OCI-LY1 (cell line): ENCODE measurements at regions not wholly inside any gene's neighbourhood (a gene's known extent, or its start where the extent isn't known, plus 50 kb on each side); places are given as distances from the start of the nearest gene placed in this dataset.
"Not testable (repeated sequence)": the region's sequence is repeated elsewhere in the genome, so short reads cannot be mapped to it uniquely, and the experiment has no call there.

Experiments
- H2AFZ ChIP-seq: fragments of 200-600 bp; sonication (generic), shearing (Covaris generic); 2 replicates; pipeline ENCODE4 v1.6.0; 2014; ENCODE audit warnings: antibody characterized with exemption, mild to moderate bottlenecking, low read length
- H3F3A ChIP-seq: fragments of 200-600 bp; sonication (generic), shearing (Covaris generic); 2 replicates; pipeline ENCODE4 v1.6.0; 2014; ENCODE audit warnings: mild to moderate bottlenecking, antibody characterized with exemption, low read length, moderate library complexity; ENCODE audit not compliant: insufficient read depth
- H3K27ac ChIP-seq: fragments of 200-600 bp; sonication (generic); 2 replicates; pipeline ENCODE4 v1.5.1; 2014; ENCODE audit warnings: low read length, mixed run types, mild to moderate bottlenecking, low read depth; ENCODE audit not compliant: poor library complexity, severe bottlenecking
- H3K27me3 ChIP-seq: fragments of 200-600 bp; sonication (generic); 2 replicates; pipeline ENCODE4 v1.6.0; 2014; ENCODE audit warnings: antibody characterized with exemption, mild to moderate bottlenecking, low read length, moderate library complexity; ENCODE audit not compliant: insufficient read depth
- H3K36me3 ChIP-seq: fragments of 200-600 bp; sonication (generic); 2 replicates; pipeline ENCODE4 v1.6.1; 2014; ENCODE audit warnings: mild to moderate bottlenecking, antibody characterized with exemption, low read length, moderate library complexity, mixed read lengths; ENCODE audit not compliant: insufficient read depth
- H3K4me1 ChIP-seq: fragments of 200-600 bp; sonication (generic); 2 replicates; pipeline ENCODE4 v1.5.1; 2014; ENCODE audit warnings: mild to moderate bottlenecking, low read length, moderate library complexity; ENCODE audit not compliant: insufficient read depth, severe bottlenecking
- H3K4me2 ChIP-seq: fragments of 200-600 bp; sonication (generic), shearing (Covaris generic); 2 replicates; pipeline ENCODE4 v1.6.1; 2014; ENCODE audit warnings: low read length
- H3K4me3 ChIP-seq: fragments of 200-600 bp; sonication (generic); 2 replicates; pipeline ENCODE4 v1.5.1; 2014; ENCODE audit warnings: low read length, low read depth, mild to moderate bottlenecking, mixed read lengths; ENCODE audit not compliant: poor library complexity, severe bottlenecking
- H3K79me2 ChIP-seq: fragments of 200-600 bp; shearing (Covaris generic); 2 replicates; pipeline ENCODE4 v1.6.1; 2016; ENCODE audit warnings: mixed run types, low read length, mixed read lengths; ENCODE audit not compliant: insufficient read depth
- H3K9ac ChIP-seq: fragments of 200-600 bp; sonication (generic), shearing (Covaris generic); 2 replicates; pipeline ENCODE4 v1.6.1; 2014; ENCODE audit warnings: mild to moderate bottlenecking, low read length, mixed read lengths
- H3K9me2 ChIP-seq: fragments of 200-600 bp; sonication (generic), shearing (Covaris generic); 2 replicates; pipeline ENCODE4 v1.6.1; 2014; ENCODE audit warnings: low read depth, mild to moderate bottlenecking, low read length, mixed read lengths
- H3K9me3 ChIP-seq: fragments of 200-600 bp; shearing (Covaris generic); 2 replicates; pipeline ENCODE4 v1.6.1; 2014; ENCODE audit warnings: low read length, mixed read lengths
- H4K20me1 ChIP-seq: fragments of 200-600 bp; sonication (generic), shearing (Covaris generic); 2 replicates; pipeline ENCODE4 v1.6.0; 2016; ENCODE audit warnings: mild to moderate bottlenecking, low read length; ENCODE audit not compliant: insufficient read depth
- CTCF ChIP-seq: fragments of 200-600 bp; sonication (generic), shearing (Covaris generic); IDR thresholded peaks from 2 replicates; pipeline ENCODE4 v1.5.1; 2017; ENCODE audit warnings: mild to moderate bottlenecking, antibody characterized with exemption, low read length, moderate library complexity, mixed read lengths
- EZH2 ChIP-seq: fragments of 200-600 bp; sonication (generic), shearing (Covaris generic); IDR thresholded peaks from 2 replicates; pipeline ENCODE4 v1.8.0; 2017; ENCODE audit warnings: borderline replicate concordance, mixed run types, mild to moderate bottlenecking, antibody characterized with exemption, low read length, moderate library complexity, mixed read lengths

GRCh38 chr3:125762601-125763000 lies 167.3 kb upstream of the OSBPL11 start:
- H3K9me3 ChIP-seq = not testable (repeated sequence)

GRCh38 chr3:125766285-125766826 lies 171.1 kb upstream of the OSBPL11 start:
- not testable (repeated sequence) for H3K79me2 ChIP-seq, H3K27me3 ChIP-seq, H3K9me3 ChIP-seq, H3K36me3 ChIP-seq, H3K4me1 ChIP-seq, H3F3A ChIP-seq, H4K20me1 ChIP-seq, H3K9me2 ChIP-seq, H3K27ac ChIP-seq, H2AFZ ChIP-seq, H3K9ac ChIP-seq
- TF ChIP-seq CTCF = peak; percentile 35
- Histone ChIP-seq H3K4me2 (peak overlapping the region; percentile 82), H3K4me3 (peak overlapping the region; percentile 59)

More at GRCh38 chr3:125762601-125763000, 167.3 kb upstream of the OSBPL11 start:
- not testable (repeated sequence) for H4K20me1 ChIP-seq, H3K27ac ChIP-seq, H3K4me1 ChIP-seq, H3K9ac ChIP-seq, H2AFZ ChIP-seq, H3K9me2 ChIP-seq, H3K36me3 ChIP-seq, H3K79me2 ChIP-seq, H3K4me2 ChIP-seq, H3K4me3 ChIP-seq, H3F3A ChIP-seq, H3K27me3 ChIP-seq

- not testable (repeated sequence) for H3K79me2 ChIP-seq, H3K27ac ChIP-seq, H4K20me1 ChIP-seq, H3K27me3 ChIP-seq, H3K9me2 ChIP-seq, H3K9ac ChIP-seq, H3K4me1 ChIP-seq, H2AFZ ChIP-seq, H3K36me3 ChIP-seq, H3F3A ChIP-seq, H3K9me3 ChIP-seq
- Histone ChIP-seq H3K4me2 (peak overlapping the region; percentile 82; the same call in 1 of the 2 replicates), H3K4me3 (peak overlapping the region; percentile 59)
Measured at GRCh38 chr3:125766931-125767330, 171.6 kb upstream of the OSBPL11 start.

- Histone ChIP-seq H3K4me3 (no peak overlapping the region), H3K9me3 (no peaks in the 10 kb centered on the region), H3K27me3 (no peaks in the 10 kb centered on the region), H3K36me3 (no peaks in the 10 kb centered on the region), H3K4me1 (peaks cover 3% of the 10 kb centered on the region), H2AFZ (no peak overlapping the region), H3K9me2 (no peaks in the 10 kb centered on the region), H4K20me1 (no peaks in the 10 kb centered on the region), H3K79me2 (no peaks in the 10 kb centered on the region), H3F3A (no peaks in the 10 kb centered on the region), H3K4me2 (no peak overlapping the region), H3K9ac (no peak overlapping the region), H3K27ac (no peak overlapping the region)
- TF ChIP-seq CTCF = no peak
- TF ChIP-seq EZH2 = no peak
Measured at GRCh38 chr3:125767641-125768040, 172.3 kb upstream of the OSBPL11 start.

GRCh38 chr3:125768821-125769220 lies 173.5 kb upstream of the OSBPL11 start:
- not testable (repeated sequence) for H4K20me1 ChIP-seq, H3K9me2 ChIP-seq, H3K4me1 ChIP-seq, H3K9ac ChIP-seq, H3K36me3 ChIP-seq, H3K4me3 ChIP-seq, H3K27ac ChIP-seq, H3F3A ChIP-seq, H3K4me2 ChIP-seq, H2AFZ ChIP-seq, H3K27me3 ChIP-seq, H3K9me3 ChIP-seq, H3K79me2 ChIP-seq

GRCh38 chr3:125771506-125771905 lies 176.2 kb upstream of the OSBPL11 start:
- H3K9me2 ChIP-seq, H3K4me2 ChIP-seq, H3F3A ChIP-seq, H3K36me3 ChIP-seq, H3K9me3 ChIP-seq, H3K79me2 ChIP-seq, H3K4me3 ChIP-seq, H3K9ac ChIP-seq, H4K20me1 ChIP-seq, H3K27me3 ChIP-seq, H2AFZ ChIP-seq, H3K4me1 ChIP-seq, H3K27ac ChIP-seq: not testable (repeated sequence)
